C4-2B (cell line): ENCODE measurements at regions not wholly inside any gene's neighbourhood (a gene's known extent, or its start where the extent isn't known, plus 50 kb on each side); places are given as distances from the start of the nearest gene placed in this dataset.

Source experiments
- CTCF ChIP-seq: fragments of 450-650 bp; conservative IDR thresholded peaks from 2 replicates; pipeline ENCODE4 v1.5.1; 2017; ENCODE audit warnings: mild to moderate bottlenecking
- ZFX ChIP-seq: fragments of 450-650 bp; IDR thresholded peaks from 2 replicates; pipeline ENCODE4 v1.6.1; 2017

- TF ChIP-seq CTCF (no peak), ZFX (no peak)
These were observed 133.0 kb downstream of the RAB38 start for GRCh38 chr11:88042238-88042637.
